ENCODE measurements at regions not wholly inside any gene's neighbourhood (a gene's known extent, or its start where the extent isn't known, plus 50 kb on each side); places are given as distances from the start of the nearest gene placed in this dataset.
"Not testable (repeated sequence)": the region's sequence is repeated elsewhere in the genome, so short reads cannot be mapped to it uniquely, and the experiment has no call there.

GRCh38 chr12:88856201-88856600, 275.9 kb upstream of the KITLG start:
- Histone ChIP-seq H3K36me3 (ENCODE audit: control insufficient read depth in 2 of 2, insufficient read depth in 2 of 2, low read length in 1 of 2) (no peaks in the 10 kb centered on the region), H3K4me1 (ENCODE audit: control insufficient read depth in 2 of 2, insufficient read depth in 2 of 2, low read length in 1 of 2) (no peaks in the 10 kb centered on the region), H3K4me3 (ENCODE audit: low read depth in 1 of 2, low read length in 2 of 2) (no peak overlapping the region), H3K27ac (ENCODE audit: low read depth in 2 of 2, low read length in 1 of 2) (no peak overlapping the region), H3K27me3 (ENCODE audit: control insufficient read depth in 1 of 2, insufficient read depth in 2 of 2, low read length in 2 of 2) (no peaks in the 10 kb centered on the region), H3K9me3 (ENCODE audit: control insufficient read depth in 2 of 2, insufficient read depth in 1 of 2, low read depth in 1 of 2, low read length in 1 of 2) (no peaks in the 10 kb centered on the region)
- WGBS, 2 donors = 81 to 83% methylated on average over 2 of the region's 2 CpGs

DNA sequence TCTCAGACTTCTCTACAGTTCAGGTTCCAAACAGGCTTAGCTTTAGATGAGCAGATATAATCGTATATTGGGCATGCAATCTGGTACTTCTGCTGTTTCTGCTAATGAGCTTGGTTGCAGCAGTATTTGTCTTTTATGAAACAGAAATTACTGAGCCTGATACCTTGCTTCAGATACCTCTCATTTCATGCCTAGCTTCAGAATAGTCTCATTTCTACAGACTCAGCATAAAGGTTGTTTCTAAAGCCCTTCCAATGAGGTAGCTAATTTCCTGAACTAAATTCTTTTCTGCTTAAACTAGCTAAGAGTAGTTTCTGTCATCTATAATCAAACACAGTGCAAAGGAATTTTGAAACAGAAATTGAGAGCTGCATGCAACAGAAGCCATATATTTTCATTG, 275.0 kb upstream of the KITLG start:
- 83 to 88% methylated on average over 1 of the region's 1 CpG for WGBS, 2 donors
- H3K27me3 ChIP-seq (ENCODE audit: control insufficient read depth in 1 of 2, insufficient read depth in 2 of 2, low read length in 2 of 2) = no peaks in the 10 kb centered on the region
- H3K4me1 ChIP-seq (ENCODE audit: control insufficient read depth in 2 of 2, insufficient read depth in 2 of 2, low read length in 1 of 2) = no peaks in the 10 kb centered on the region
- H3K4me3 ChIP-seq (ENCODE audit: low read depth in 1 of 2, low read length in 2 of 2) = no peak overlapping the region
- H3K27ac ChIP-seq (ENCODE audit: low read depth in 2 of 2, low read length in 1 of 2) = no peak overlapping the region
- H3K9me3 ChIP-seq (ENCODE audit: control insufficient read depth in 2 of 2, insufficient read depth in 1 of 2, low read depth in 1 of 2, low read length in 1 of 2) = no peaks in the 10 kb centered on the region
- H3K36me3 ChIP-seq (ENCODE audit: control insufficient read depth in 2 of 2, insufficient read depth in 2 of 2, low read length in 1 of 2) = no peaks in the 10 kb centered on the region

- no peaks in the 10 kb centered on the region for H3K27me3 ChIP-seq (ENCODE audit: control insufficient read depth in 1 of 2, insufficient read depth in 2 of 2, low read length in 2 of 2)
- H3K4me3 ChIP-seq (ENCODE audit: low read depth in 1 of 2, low read length in 2 of 2) = no peak overlapping the region
- H3K4me1 ChIP-seq (ENCODE audit: control insufficient read depth in 2 of 2, insufficient read depth in 2 of 2, low read length in 1 of 2) = no peaks in the 10 kb centered on the region
- no peaks in the 10 kb centered on the region for H3K36me3 ChIP-seq (ENCODE audit: control insufficient read depth in 2 of 2, insufficient read depth in 2 of 2, low read length in 1 of 2)
- no peak overlapping the region for H3K27ac ChIP-seq (ENCODE audit: low read depth in 2 of 2, low read length in 1 of 2)
- WGBS, 2 donors = 46 to 71% methylated on average over 1 of the region's 1 CpG
- H3K9me3 ChIP-seq (ENCODE audit: control insufficient read depth in 2 of 2, insufficient read depth in 1 of 2, low read depth in 1 of 2, low read length in 1 of 2) = no peaks in the 10 kb centered on the region
These were observed 274.0 kb upstream of the KITLG start for GRCh38 chr12:88854260-88854659.

- 90% methylated on average over 12 to 13 of the region's 14 CpGs for WGBS, 2 donors
- not testable (repeated sequence) for H3K36me3 ChIP-seq (ENCODE audit: control insufficient read depth in 2 of 2, insufficient read depth in 2 of 2, low read length in 1 of 2); H3K4me1 ChIP-seq (ENCODE audit: control insufficient read depth in 2 of 2, insufficient read depth in 2 of 2, low read length in 1 of 2); H3K27ac ChIP-seq (ENCODE audit: low read depth in 2 of 2, low read length in 1 of 2); H3K9me3 ChIP-seq (ENCODE audit: control insufficient read depth in 2 of 2, insufficient read depth in 1 of 2, low read depth in 1 of 2, low read length in 1 of 2); H3K27me3 ChIP-seq (ENCODE audit: control insufficient read depth in 1 of 2, insufficient read depth in 2 of 2, low read length in 2 of 2); H3K4me3 ChIP-seq (ENCODE audit: low read depth in 1 of 2, low read length in 2 of 2)
These were observed 267.0 kb upstream of the KITLG start for GRCh38 chr12:88847246-88847645.

DNA sequence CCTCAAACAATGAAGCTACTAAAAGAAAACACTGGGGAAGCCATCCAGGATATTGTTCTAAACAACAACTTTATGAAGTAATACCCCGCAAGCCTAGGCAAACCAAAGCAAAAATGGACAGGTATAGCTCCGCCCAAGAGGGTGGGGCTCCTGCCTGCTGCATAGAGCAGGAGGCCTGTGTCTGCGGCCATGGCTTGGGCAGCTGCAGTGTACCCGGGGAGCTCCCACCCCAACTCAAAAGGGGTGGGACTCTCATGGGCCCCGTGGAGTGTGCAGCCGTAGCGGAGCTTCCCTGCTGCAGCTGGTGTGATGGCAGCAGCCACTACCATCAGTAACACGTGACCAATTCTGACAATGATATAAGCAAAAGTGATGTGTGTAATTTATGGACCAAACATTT, 264.2 kb upstream of the KITLG start:
- Histone ChIP-seq H3K9me3 (ENCODE audit: control insufficient read depth in 2 of 2, insufficient read depth in 1 of 2, low read depth in 1 of 2, low read length in 1 of 2) (no peaks in the 10 kb centered on the region), H3K27ac (ENCODE audit: low read depth in 2 of 2, low read length in 1 of 2) (no peak overlapping the region), H3K36me3 (ENCODE audit: control insufficient read depth in 2 of 2, insufficient read depth in 2 of 2, low read length in 1 of 2) (no peaks in the 10 kb centered on the region), H3K4me3 (ENCODE audit: low read depth in 1 of 2, low read length in 2 of 2) (no peak overlapping the region), H3K4me1 (ENCODE audit: control insufficient read depth in 2 of 2, insufficient read depth in 2 of 2, low read length in 1 of 2) (no peaks in the 10 kb centered on the region), H3K27me3 (ENCODE audit: control insufficient read depth in 1 of 2, insufficient read depth in 2 of 2, low read length in 2 of 2) (no peaks in the 10 kb centered on the region)
- WGBS, 2 donors = 76 to 89% methylated on average over 8 of the region's 8 CpGs

DNA sequence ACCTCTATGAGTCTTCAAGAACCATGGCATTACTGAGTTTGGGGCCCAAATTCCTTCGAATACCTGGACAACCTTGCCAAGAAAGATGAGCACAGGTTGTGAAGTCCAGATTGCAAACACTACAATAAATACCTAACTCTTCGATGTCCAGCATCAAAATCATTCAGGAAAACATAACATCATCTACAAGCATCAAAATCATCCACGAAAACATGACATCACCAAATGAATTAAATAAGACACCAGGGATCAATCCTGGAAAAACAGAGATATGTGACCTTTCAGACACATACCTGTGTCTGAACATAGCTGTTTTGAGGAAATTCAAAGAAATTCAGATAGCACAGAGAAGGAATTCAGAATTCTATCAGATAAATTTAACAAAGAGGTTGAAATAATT, 262.0 kb upstream of the KITLG start:
- WGBS, 2 donors = 86 to 89% methylated on average over 3 of the region's 3 CpGs
- H3K27ac ChIP-seq (ENCODE audit: low read depth in 2 of 2, low read length in 1 of 2) = no peak overlapping the region

GRCh38 chr12:88839486-88839885, 259.2 kb upstream of the KITLG start:
- H3K27ac ChIP-seq (ENCODE audit: low read depth in 2 of 2, low read length in 1 of 2) = no peak overlapping the region
- H3K27me3 ChIP-seq (ENCODE audit: control insufficient read depth in 1 of 2, insufficient read depth in 2 of 2, low read length in 2 of 2) = no peaks in the 10 kb centered on the region
- 90 to 95% methylated on average over 2 of the region's 2 CpGs for WGBS, 2 donors
- H3K9me3 ChIP-seq (ENCODE audit: control insufficient read depth in 2 of 2, insufficient read depth in 1 of 2, low read depth in 1 of 2, low read length in 1 of 2) = peaks cover 0 to 2% of the 10 kb centered on the region in 2 donors
- H3K36me3 ChIP-seq (ENCODE audit: control insufficient read depth in 2 of 2, insufficient read depth in 2 of 2, low read length in 1 of 2) = no peaks in the 10 kb centered on the region
- H3K4me3 ChIP-seq (ENCODE audit: low read depth in 1 of 2, low read length in 2 of 2) = no peak overlapping the region
- H3K4me1 ChIP-seq (ENCODE audit: control insufficient read depth in 2 of 2, insufficient read depth in 2 of 2, low read length in 1 of 2) = no peaks in the 10 kb centered on the region

More for the DNA sequence above, 262.0 kb upstream of the KITLG start:
- H3K4me3 ChIP-seq (ENCODE audit: low read depth in 1 of 2, low read length in 2 of 2) = no peak overlapping the region
- no peaks in the 10 kb centered on the region for H3K27me3 ChIP-seq (ENCODE audit: control insufficient read depth in 1 of 2, insufficient read depth in 2 of 2, low read length in 2 of 2)
- H3K9me3 ChIP-seq (ENCODE audit: control insufficient read depth in 2 of 2, insufficient read depth in 1 of 2, low read depth in 1 of 2, low read length in 1 of 2) = peaks cover 0 to 2% of the 10 kb centered on the region in 2 donors
- no peaks in the 10 kb centered on the region for H3K36me3 ChIP-seq (ENCODE audit: control insufficient read depth in 2 of 2, insufficient read depth in 2 of 2, low read length in 1 of 2)
- H3K4me1 ChIP-seq (ENCODE audit: control insufficient read depth in 2 of 2, insufficient read depth in 2 of 2, low read length in 1 of 2) = no peaks in the 10 kb centered on the region

GRCh38 chr12:88836156-88836555, 255.9 kb upstream of the KITLG start:
- no peak overlapping the region for H3K27ac ChIP-seq (ENCODE audit: low read depth in 2 of 2, low read length in 1 of 2)
- 55 to 74% methylated on average over 1 of the region's 1 CpG for WGBS, 2 donors
- no peak overlapping the region for H3K4me3 ChIP-seq (ENCODE audit: low read depth in 1 of 2, low read length in 2 of 2)
- H3K27me3 ChIP-seq (ENCODE audit: control insufficient read depth in 1 of 2, insufficient read depth in 2 of 2, low read length in 2 of 2) = no peaks in the 10 kb centered on the region
- H3K4me1 ChIP-seq (ENCODE audit: control insufficient read depth in 2 of 2, insufficient read depth in 2 of 2, low read length in 1 of 2) = no peaks in the 10 kb centered on the region
- H3K9me3 ChIP-seq (ENCODE audit: control insufficient read depth in 2 of 2, insufficient read depth in 1 of 2, low read depth in 1 of 2, low read length in 1 of 2) = peaks cover 0 to 2% of the 10 kb centered on the region in 2 donors
- H3K36me3 ChIP-seq (ENCODE audit: control insufficient read depth in 2 of 2, insufficient read depth in 2 of 2, low read length in 1 of 2) = no peaks in the 10 kb centered on the region

DNA sequence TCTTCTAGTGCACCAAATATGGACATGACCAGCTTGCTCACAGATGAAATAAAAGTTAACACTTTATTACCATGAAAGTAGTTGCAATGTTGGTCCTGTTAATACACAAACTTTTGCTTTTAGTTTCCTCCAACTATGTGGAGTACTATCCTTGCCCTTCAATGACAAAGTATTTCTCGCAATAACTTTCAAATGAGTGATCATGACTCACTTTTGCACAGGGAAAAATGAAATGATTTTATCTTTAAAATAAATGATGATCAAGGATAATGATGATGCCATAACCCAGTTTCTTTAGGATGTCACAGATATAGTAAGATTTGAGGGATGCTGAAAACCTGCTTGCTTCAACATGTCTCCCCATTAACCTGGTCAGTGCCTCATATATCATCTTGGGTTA, 254.0 kb upstream of the KITLG start:
- WGBS, 2 donors = 54 to 68% methylated on average over 1 of the region's 1 CpG
- Histone ChIP-seq H3K27me3 (ENCODE audit: control insufficient read depth in 1 of 2, insufficient read depth in 2 of 2, low read length in 2 of 2) (no peaks in the 10 kb centered on the region), H3K9me3 (ENCODE audit: control insufficient read depth in 2 of 2, insufficient read depth in 1 of 2, low read depth in 1 of 2, low read length in 1 of 2) (peaks cover 0 to 2% of the 10 kb centered on the region in 2 donors), H3K4me3 (ENCODE audit: low read depth in 1 of 2, low read length in 2 of 2) (no peak overlapping the region), H3K36me3 (ENCODE audit: control insufficient read depth in 2 of 2, insufficient read depth in 2 of 2, low read length in 1 of 2) (no peaks in the 10 kb centered on the region), H3K4me1 (ENCODE audit: control insufficient read depth in 2 of 2, insufficient read depth in 2 of 2, low read length in 1 of 2) (no peaks in the 10 kb centered on the region), H3K27ac (ENCODE audit: low read depth in 2 of 2, low read length in 1 of 2) (no peak overlapping the region)

- Histone ChIP-seq H3K36me3 (ENCODE audit: control insufficient read depth in 2 of 2, insufficient read depth in 2 of 2, low read length in 1 of 2) (no peaks in the 10 kb centered on the region), H3K9me3 (ENCODE audit: control insufficient read depth in 2 of 2, insufficient read depth in 1 of 2, low read depth in 1 of 2, low read length in 1 of 2) (no peaks in the 10 kb centered on the region), H3K4me3 (ENCODE audit: low read depth in 1 of 2, low read length in 2 of 2) (no peak overlapping the region), H3K27me3 (ENCODE audit: control insufficient read depth in 1 of 2, insufficient read depth in 2 of 2, low read length in 2 of 2) (no peaks in the 10 kb centered on the region), H3K4me1 (ENCODE audit: control insufficient read depth in 2 of 2, insufficient read depth in 2 of 2, low read length in 1 of 2) (no peaks in the 10 kb centered on the region), H3K27ac (ENCODE audit: low read depth in 2 of 2, low read length in 1 of 2) (no peak overlapping the region)
These were observed 253.4 kb upstream of the KITLG start for GRCh38 chr12:88833641-88834116.
